ENCODE measurements at regions not wholly inside any gene's neighbourhood (a gene's known extent, or its start where the extent isn't known, plus 50 kb on each side); places are given as distances from the start of the nearest gene placed in this dataset.

DNA sequence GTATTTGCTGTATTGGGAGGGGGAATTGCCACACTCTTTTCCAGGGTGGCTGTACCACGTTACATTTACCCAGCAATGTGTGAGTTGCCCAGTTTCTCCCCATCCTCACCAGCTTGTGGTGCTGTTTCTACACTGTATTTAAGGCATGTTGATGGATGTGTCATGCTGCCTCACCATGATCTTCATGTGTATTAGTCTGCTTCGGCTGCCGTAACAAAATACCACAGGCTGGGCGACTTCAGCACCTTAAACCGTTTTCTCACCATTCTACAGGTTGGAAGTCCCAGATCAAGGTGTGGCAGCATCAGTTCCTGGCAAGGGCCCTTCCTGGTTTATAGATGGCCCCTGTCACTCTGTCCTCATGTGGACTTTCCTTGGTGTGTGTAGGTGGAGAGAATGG is 169.7 kb downstream of the IGLL1 start:
- Histone ChIP-seq H3K9ac (ENCODE audit: low read length) (no peak overlapping the region), H3K36me3 (ENCODE audit: insufficient read depth, low read length) (no peaks in the 10 kb centered on the region), H3K4me1 (ENCODE audit: low read length) (peaks cover 11% of the 10 kb centered on the region), H3K9me3 (ENCODE audit: low read length) (no peaks in the 10 kb centered on the region), H3K4me3 (ENCODE audit: low read length) (no peak overlapping the region), H3K9me2 (replicated peaks; ENCODE audit: insufficient read depth, low read length) (no peaks in the 10 kb centered on the region), H2AFZ (ENCODE audit: low read length) (no peak overlapping the region), H3K27ac (ENCODE audit: low read length) (no peak overlapping the region), H4K20me1 (ENCODE audit: insufficient read depth, low read depth, low read length) (no peaks in the 10 kb centered on the region), H3K4me2 (ENCODE audit: low read depth, low read length, poor library complexity, severe bottlenecking) (no peak overlapping the region), H3K27me3 (ENCODE audit: low read length) (no peaks in the 10 kb centered on the region), H3K79me2 (ENCODE audit: low read length) (no peaks in the 10 kb centered on the region)
- DNase-seq = no peak

DNA sequence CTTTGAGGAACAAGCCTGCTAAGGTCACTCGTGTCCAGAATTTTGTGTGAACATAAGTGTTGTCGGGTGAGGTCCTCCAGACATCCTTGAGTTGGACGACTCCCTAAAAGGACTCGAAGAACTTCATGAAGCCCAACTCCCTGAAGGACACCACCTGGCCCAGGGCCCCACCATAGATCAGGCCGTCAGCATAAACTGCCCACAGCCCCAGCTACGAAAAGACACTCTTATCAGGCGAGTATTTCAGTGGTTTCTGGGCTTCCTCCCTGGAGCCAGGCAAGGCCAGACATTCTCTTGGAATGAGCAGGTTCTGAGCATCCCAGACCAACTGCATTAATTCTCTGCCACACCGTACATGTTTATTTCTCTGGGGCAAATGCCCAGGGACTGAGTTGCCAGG is 170.1 kb downstream of the IGLL1 start:
- H4K20me1 ChIP-seq (ENCODE audit: insufficient read depth, low read depth, low read length) = no peaks in the 10 kb centered on the region
- H3K4me3 ChIP-seq (ENCODE audit: low read length) = no peak overlapping the region
- no peak overlapping the region for H3K27ac ChIP-seq (ENCODE audit: low read length)
- no peak for DNase-seq
- H3K9ac ChIP-seq (ENCODE audit: low read length) = no peak overlapping the region
- H3K79me2 ChIP-seq (ENCODE audit: low read length) = no peaks in the 10 kb centered on the region
- H3K36me3 ChIP-seq (ENCODE audit: insufficient read depth, low read length) = no peaks in the 10 kb centered on the region
- H3K9me3 ChIP-seq (ENCODE audit: low read length) = no peaks in the 10 kb centered on the region
- H3K4me2 ChIP-seq (ENCODE audit: low read depth, low read length, poor library complexity, severe bottlenecking) = no peak overlapping the region
- no peak overlapping the region for H2AFZ ChIP-seq (ENCODE audit: low read length)
- H3K27me3 ChIP-seq (ENCODE audit: low read length) = no peaks in the 10 kb centered on the region
- H3K9me2 ChIP-seq (replicated peaks; ENCODE audit: insufficient read depth, low read length) = no peaks in the 10 kb centered on the region
- H3K4me1 ChIP-seq (ENCODE audit: low read length) = peaks cover 11% of the 10 kb centered on the region

DNA sequence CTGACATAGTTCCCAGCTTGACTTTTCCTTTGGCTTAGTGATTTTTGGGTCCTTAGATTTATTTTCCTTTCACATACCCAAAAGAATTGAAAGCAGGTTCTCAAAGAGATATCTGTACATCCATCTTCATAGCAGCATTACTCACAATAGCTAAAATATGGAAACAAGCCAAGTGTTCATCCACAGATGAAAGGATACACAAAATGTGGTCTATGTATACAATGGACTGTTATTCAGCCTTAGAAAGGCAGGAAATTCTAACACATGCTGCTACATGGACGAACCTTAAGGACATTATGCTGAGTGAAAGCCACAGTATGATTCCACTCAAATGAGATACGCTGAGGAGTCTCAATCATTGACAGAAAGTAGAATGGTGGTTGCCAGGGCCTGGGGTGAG is 171.8 kb downstream of the IGLL1 start:
- H3K9me2 ChIP-seq (replicated peaks; ENCODE audit: insufficient read depth, low read length) = no peaks in the 10 kb centered on the region
- H3K79me2 ChIP-seq (ENCODE audit: low read length) = no peaks in the 10 kb centered on the region
- no peaks in the 10 kb centered on the region for H3K9me3 ChIP-seq (ENCODE audit: low read length)
- no peaks in the 10 kb centered on the region for H3K36me3 ChIP-seq (ENCODE audit: insufficient read depth, low read length)
- no peak overlapping the region for H3K9ac ChIP-seq (ENCODE audit: low read length)
- H3K4me2 ChIP-seq (ENCODE audit: low read depth, low read length, poor library complexity, severe bottlenecking) = no peak overlapping the region
- H3K27ac ChIP-seq (ENCODE audit: low read length) = no peak overlapping the region
- no peak overlapping the region for H3K4me3 ChIP-seq (ENCODE audit: low read length)
- H2AFZ ChIP-seq (ENCODE audit: low read length) = no peak overlapping the region
- no peak for DNase-seq
- H3K4me1 ChIP-seq (ENCODE audit: low read length) = peaks cover 14% of the 10 kb centered on the region
- no peaks in the 10 kb centered on the region for H3K27me3 ChIP-seq (ENCODE audit: low read length)
- H4K20me1 ChIP-seq (ENCODE audit: insufficient read depth, low read depth, low read length) = no peaks in the 10 kb centered on the region

DNA sequence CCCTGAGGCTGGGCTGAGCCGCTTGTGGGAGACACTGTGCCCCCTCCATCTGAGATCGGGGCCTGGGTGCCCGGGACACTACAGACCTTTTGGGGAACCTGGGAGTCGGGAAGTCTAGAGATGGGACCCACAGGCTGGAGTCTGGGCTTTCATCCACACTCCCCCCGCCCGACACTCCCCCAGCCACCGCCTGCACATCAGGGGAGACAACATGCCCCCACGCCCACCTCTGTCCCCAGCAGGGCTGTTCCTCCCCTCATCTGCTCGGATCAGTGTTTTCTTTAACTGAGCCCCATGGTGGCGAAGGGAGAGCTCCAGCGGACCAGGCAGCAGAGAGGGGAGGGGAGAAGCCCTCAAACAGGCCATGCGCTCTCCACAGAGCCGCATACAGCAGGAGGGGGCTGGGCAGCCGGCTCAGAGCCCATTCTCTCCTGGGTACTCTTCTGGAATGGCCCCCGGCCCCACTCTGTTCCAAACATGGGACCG is 174.7 kb downstream of the IGLL1 start:
- Histone ChIP-seq H3K4me2 (ENCODE audit: low read depth, low read length, poor library complexity, severe bottlenecking) (no peak overlapping the region), H3K9me3 (ENCODE audit: low read length) (no peaks in the 10 kb centered on the region), H3K4me1 (ENCODE audit: low read length) (peaks cover 24% of the 10 kb centered on the region), H3K9ac (ENCODE audit: low read length) (no peak overlapping the region), H3K9me2 (replicated peaks; ENCODE audit: insufficient read depth, low read length) (no peaks in the 10 kb centered on the region), H3K27me3 (ENCODE audit: low read length) (no peaks in the 10 kb centered on the region), H4K20me1 (ENCODE audit: insufficient read depth, low read depth, low read length) (0 out of 2 replicates have a peak, but pooled peaks cover 4% of the 10 kb centered on the region), H3K36me3 (ENCODE audit: insufficient read depth, low read length) (no peaks in the 10 kb centered on the region), H3K79me2 (ENCODE audit: low read length) (no peaks in the 10 kb centered on the region), H3K4me3 (ENCODE audit: low read length) (no peak overlapping the region), H3K27ac (ENCODE audit: low read length) (no peak overlapping the region), H2AFZ (ENCODE audit: low read length) (no peak overlapping the region)
- no peak for DNase-seq

- H4K20me1 ChIP-seq (ENCODE audit: insufficient read depth, low read depth, low read length) = 0 out of 2 replicates have a peak, but pooled peaks cover 4% of the 10 kb centered on the region
- no peak overlapping the region for H3K4me2 ChIP-seq (ENCODE audit: low read depth, low read length, poor library complexity, severe bottlenecking)
- no peak overlapping the region for H3K9ac ChIP-seq (ENCODE audit: low read length)
- no peaks in the 10 kb centered on the region for H3K9me3 ChIP-seq (ENCODE audit: low read length)
- no peaks in the 10 kb centered on the region for H3K36me3 ChIP-seq (ENCODE audit: insufficient read depth, low read length)
- DNase-seq = peak; percentile 56
- no peaks in the 10 kb centered on the region for H3K27me3 ChIP-seq (ENCODE audit: low read length)
- no peaks in the 10 kb centered on the region for H3K79me2 ChIP-seq (ENCODE audit: low read length)
- no peak overlapping the region for H2AFZ ChIP-seq (ENCODE audit: low read length)
- peaks cover 24% of the 10 kb centered on the region for H3K4me1 ChIP-seq (ENCODE audit: low read length)
- no peak overlapping the region for H3K27ac ChIP-seq (ENCODE audit: low read length)
- no peak overlapping the region for H3K4me3 ChIP-seq (ENCODE audit: low read length)
- H3K9me2 ChIP-seq (replicated peaks; ENCODE audit: insufficient read depth, low read length) = no peaks in the 10 kb centered on the region
These were observed 175.3 kb downstream of the IGLL1 start for GRCh38 chr22:23404689-23405365.

GRCh38 chr22:23403720-23404688 is 176.1 kb downstream of the IGLL1 start:
- H4K20me1 ChIP-seq (ENCODE audit: insufficient read depth, low read depth, low read length) = 0 out of 2 replicates have a peak, but pooled peaks cover 4% of the 10 kb centered on the region
- H3K9me2 ChIP-seq (replicated peaks; ENCODE audit: insufficient read depth, low read length) = no peaks in the 10 kb centered on the region
- H2AFZ ChIP-seq (ENCODE audit: low read length) = no peak overlapping the region
- peaks cover 25% of the 10 kb centered on the region for H3K4me1 ChIP-seq (ENCODE audit: low read length)
- H3K4me3 ChIP-seq (ENCODE audit: low read length) = no peak overlapping the region
- no peaks in the 10 kb centered on the region for H3K9me3 ChIP-seq (ENCODE audit: low read length)
- no peak overlapping the region for H3K9ac ChIP-seq (ENCODE audit: low read length)
- no peaks in the 10 kb centered on the region for H3K36me3 ChIP-seq (ENCODE audit: insufficient read depth, low read length)
- DNase-seq = no peak
- H3K79me2 ChIP-seq (ENCODE audit: low read length) = no peaks in the 10 kb centered on the region
- H3K4me2 ChIP-seq (ENCODE audit: low read depth, low read length, poor library complexity, severe bottlenecking) = no peak overlapping the region
- no peak overlapping the region for H3K27ac ChIP-seq (ENCODE audit: low read length)
- H3K27me3 ChIP-seq (ENCODE audit: low read length) = no peaks in the 10 kb centered on the region

GRCh38 chr22:23403152-23403719 is 176.9 kb downstream of the IGLL1 start:
- Histone ChIP-seq H3K4me3 (ENCODE audit: low read length) (peak overlapping the region; percentile 51; the same call in 1 of the 2 replicates), H2AFZ (ENCODE audit: low read length) (no peak overlapping the region), H3K4me2 (ENCODE audit: low read depth, low read length, poor library complexity, severe bottlenecking) (peak overlapping the region; percentile 63)

More at GRCh38 chr22:23403152-23403719, 176.9 kb downstream of the IGLL1 start:
- Histone ChIP-seq H3K27ac (ENCODE audit: low read length) (no peak overlapping the region), H4K20me1 (ENCODE audit: insufficient read depth, low read depth, low read length) (0 out of 2 replicates have a peak, but pooled peaks cover 4% of the 10 kb centered on the region), H3K36me3 (ENCODE audit: insufficient read depth, low read length) (no peaks in the 10 kb centered on the region), H3K9me3 (ENCODE audit: low read length) (no peaks in the 10 kb centered on the region), H3K4me1 (ENCODE audit: low read length) (peaks cover 29% of the 10 kb centered on the region), H3K9ac (ENCODE audit: low read length) (peak overlapping the region; percentile 67), H3K79me2 (ENCODE audit: low read length) (no peaks in the 10 kb centered on the region), H3K9me2 (replicated peaks; ENCODE audit: insufficient read depth, low read length) (no peaks in the 10 kb centered on the region), H3K27me3 (ENCODE audit: low read length) (no peaks in the 10 kb centered on the region)
- no peak for DNase-seq
